ENCODE measurements at regions not wholly inside any gene's neighbourhood (a gene's known extent, or its start where the extent isn't known, plus 50 kb on each side); places are given as distances from the start of the nearest gene placed in this dataset.

DNA sequence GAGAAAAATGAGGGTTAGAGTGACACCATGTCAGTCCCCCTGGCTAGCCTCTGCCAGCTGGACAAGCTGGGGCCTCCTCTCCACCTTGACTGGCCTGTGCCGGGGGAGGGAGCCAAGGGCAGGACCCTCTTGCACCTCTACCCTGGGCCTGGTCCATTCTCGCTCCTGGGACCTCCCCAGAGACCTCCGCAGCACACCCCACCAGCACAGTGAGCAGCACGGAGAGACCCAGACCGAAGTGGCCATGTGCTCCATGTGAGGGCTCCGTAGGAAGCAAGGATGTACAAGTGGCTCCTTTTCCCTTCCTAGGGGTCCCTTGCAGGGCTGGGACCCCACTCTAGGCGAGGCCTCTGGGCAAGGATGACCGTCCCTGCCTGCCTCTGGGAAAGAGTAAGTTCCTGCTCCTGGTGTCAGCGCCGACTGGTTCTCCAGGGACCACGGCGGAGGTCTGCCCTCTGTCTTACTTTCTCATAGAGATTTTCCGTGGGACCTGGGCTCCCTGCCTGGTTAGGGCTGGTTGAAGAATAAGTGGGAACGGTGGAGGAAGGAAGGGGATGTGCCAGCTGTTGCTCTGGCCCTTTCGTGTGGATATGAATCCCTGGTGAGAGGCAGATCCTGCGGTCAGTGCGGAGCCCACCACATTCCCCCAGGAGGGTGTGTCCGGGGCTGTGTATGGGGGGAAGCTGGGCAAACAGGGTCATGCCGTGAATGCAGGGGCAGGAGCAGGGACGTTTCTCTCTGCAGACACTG lies 124.2 kb downstream of the METRNL start:
- TF ChIP-seq, protein P1, sequence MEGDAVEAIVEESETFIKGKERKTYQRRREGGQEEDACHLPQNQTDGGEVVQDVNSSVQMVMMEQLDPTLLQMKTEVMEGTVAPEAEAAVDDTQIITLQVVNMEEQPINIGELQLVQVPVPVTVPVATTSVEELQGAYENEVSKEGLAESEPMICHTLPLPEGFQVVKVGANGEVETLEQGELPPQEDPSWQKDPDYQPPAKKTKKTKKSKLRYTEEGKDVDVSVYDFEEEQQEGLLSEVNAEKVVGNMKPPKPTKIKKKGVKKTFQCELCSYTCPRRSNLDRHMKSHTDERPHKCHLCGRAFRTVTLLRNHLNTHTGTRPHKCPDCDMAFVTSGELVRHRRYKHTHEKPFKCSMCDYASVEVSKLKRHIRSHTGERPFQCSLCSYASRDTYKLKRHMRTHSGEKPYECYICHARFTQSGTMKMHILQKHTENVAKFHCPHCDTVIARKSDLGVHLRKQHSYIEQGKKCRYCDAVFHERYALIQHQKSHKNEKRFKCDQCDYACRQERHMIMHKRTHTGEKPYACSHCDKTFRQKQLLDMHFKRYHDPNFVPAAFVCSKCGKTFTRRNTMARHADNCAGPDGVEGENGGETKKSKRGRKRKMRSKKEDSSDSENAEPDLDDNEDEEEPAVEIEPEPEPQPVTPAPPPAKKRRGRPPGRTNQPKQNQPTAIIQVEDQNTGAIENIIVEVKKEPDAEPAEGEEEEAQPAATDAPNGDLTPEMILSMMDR (IDR thresholded peaks at IDR 0.05): no peak
- no peak for TF ChIP-seq EZH2 (IDR thresholded peaks at IDR 0.05; ENCODE audit: borderline replicate concordance, insufficient read depth, low read depth, low read length, poor library complexity, severe bottlenecking)

Measured in B cell (primary cell).